GM19025 (cell line): ENCODE measurements at regions not wholly inside any gene's neighbourhood (a gene's known extent, or its start where the extent isn't known, plus 50 kb on each side); places are given as distances from the start of the nearest gene placed in this dataset.
"Not testable (repeated sequence)": the region's sequence is repeated elsewhere in the genome, so short reads cannot be mapped to it uniquely, and the experiment has no call there.

Experiments used
- ATAC-seq: cut with Tn5 transposase; IDR thresholded peaks from one replicate; pipeline ENCODE4 v1.9.1; 2021; ENCODE audit warnings: mild to moderate bottlenecking, low read depth, moderate library complexity; ENCODE audit not compliant: unreplicated experiment

- ATAC-seq, result no peak
These were observed 343.4 kb upstream of the KITLG start for GRCh38 chr12:88923631-88924030.

DNA sequence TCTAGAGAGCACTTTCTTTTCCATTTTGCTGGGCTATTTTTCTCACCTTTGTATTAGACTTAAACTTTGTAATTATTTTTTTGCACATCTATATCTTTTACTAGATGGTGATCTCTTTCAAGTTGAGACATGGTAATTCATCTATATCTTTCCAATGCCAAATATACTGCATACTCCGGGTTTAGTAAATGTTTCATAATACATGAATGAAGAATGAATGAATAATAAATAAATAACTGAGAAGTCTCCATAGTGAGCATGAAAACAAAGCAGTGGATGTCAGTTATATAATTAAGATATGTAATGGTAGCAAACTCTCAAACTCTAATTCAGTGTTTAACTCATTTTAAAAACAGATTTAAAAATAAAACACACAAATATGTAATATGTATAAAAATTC lies 342.5 kb upstream of the KITLG start:
- ATAC-seq, result no peak

DNA sequence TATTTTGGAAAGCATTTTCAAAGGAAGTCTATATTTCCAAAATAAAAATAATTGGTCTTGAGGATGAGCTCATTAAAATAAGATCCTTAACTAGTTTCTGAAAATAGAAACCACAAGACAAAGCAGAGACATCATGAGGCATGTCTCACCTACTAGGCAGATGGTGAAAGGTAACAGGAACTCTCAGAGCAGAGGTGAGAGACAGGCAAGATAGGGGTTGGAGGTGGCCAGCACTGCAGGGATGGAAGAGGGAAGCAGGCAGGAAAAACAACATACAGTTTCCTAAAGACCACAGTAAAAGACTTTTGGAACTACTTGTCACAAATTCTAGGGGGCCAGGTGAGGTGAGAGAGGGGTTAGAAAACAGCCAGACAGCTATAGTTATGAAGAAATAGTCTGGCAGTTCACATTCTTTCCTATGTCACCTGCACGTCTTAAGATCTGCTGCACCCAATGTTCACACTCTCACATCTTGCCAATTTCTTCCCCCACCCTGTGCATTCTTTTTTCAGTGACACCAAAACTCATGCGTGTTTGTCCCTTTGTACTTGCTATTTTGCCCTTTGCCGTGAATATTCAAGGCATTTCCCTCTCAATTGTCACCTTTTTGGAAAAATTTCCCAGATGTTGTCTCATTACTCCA lies 341.7 kb upstream of the KITLG start:
- ATAC-seq, result no peak

- no peak for ATAC-seq
These were observed 341.2 kb upstream of the KITLG start for GRCh38 chr12:88921434-88921833.

GRCh38 chr12:88918161-88918560 lies 337.9 kb upstream of the KITLG start:
- ATAC-seq, result no peak

- ATAC-seq, result no peak
These were observed 334.7 kb upstream of the KITLG start for GRCh38 chr12:88914967-88915366.

GRCh38 chr12:88909510-88909909 lies 329.2 kb upstream of the KITLG start:
- no peak for ATAC-seq

DNA sequence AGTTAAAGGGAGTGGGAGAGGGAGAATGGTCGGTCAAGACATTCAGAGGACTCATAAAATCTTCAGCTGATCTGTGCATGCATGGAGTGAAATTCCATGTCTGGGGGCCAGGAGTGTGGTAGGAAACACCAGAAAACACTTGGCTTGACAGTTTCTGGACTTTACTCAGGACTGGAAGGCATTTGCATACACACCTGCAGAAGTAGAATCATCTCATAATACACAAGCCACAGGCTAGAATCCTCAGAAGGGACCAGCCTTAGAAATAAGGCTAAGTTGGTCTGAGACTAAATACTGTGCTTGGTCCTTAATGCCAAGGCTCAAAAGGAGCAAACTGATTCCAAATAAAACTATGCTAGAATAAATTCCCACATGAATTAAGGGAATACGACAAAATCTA lies 328.1 kb upstream of the KITLG start:
- ATAC-seq, result no peak

- ATAC-seq, result no peak
These were observed 324.4 kb upstream of the KITLG start for GRCh38 chr12:88904705-88905104.

GRCh38 chr12:88903333-88903732 lies 323.1 kb upstream of the KITLG start:
- ATAC-seq, result no peak

DNA sequence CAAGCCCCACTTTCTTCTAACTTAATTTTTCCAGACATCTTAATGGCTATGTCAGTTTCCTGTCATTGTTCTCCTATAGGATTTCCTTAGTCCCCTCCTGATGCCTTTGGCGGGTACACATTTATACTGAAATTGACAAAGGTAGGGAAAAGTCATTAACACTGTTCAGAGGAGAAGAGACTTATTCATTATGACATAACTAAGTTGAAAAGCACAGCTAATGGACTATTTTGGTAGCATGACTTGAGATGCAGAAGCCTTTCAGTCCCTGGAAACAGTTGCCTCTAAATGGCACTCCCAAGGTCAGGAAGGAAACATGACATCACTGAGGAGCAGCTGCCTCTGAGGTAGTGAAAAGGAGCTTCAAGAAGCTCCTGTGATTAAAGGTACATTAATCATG lies 317.5 kb upstream of the KITLG start:
- ATAC-seq, result no peak

DNA sequence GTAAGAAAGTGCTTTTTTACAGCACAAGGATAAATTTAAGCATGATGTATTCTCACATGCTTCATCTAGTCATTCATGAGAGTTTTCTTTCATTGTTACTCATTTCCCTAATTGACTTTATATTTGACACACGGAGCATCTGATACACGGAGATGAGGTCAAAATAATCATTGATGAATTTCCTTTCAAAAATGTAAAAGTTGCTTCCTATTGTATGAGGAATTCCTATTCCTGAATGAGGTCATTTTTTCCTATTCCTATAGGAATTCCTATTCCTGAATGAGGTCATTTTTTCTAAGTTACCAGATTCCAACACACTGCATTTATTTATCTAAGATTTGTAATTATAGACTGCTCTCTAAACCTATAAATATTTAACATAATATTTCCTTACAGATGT lies 316.7 kb upstream of the KITLG start:
- ATAC-seq, result no peak

GRCh38 chr12:88895634-88896033 lies 315.4 kb upstream of the KITLG start:
- no peak for ATAC-seq

DNA sequence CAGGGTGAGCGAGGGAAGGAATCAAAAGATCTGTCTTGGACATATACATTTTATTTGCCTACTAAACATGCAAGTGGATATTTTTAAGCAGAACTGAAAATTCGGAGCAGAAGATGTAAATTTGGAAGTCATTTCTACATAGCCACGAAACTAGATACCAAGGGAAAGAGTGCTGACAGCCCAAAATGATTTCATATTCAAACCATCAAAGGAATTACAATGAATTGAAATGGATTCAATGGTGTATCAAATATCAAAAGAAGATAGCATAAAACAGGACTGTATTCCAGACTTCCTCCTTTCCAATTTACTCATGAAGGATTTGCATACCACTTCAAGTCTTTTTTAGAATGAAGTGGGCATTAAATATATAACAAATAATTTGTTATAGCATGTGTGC lies 313.5 kb upstream of the KITLG start:
- ATAC-seq, result no peak

DNA sequence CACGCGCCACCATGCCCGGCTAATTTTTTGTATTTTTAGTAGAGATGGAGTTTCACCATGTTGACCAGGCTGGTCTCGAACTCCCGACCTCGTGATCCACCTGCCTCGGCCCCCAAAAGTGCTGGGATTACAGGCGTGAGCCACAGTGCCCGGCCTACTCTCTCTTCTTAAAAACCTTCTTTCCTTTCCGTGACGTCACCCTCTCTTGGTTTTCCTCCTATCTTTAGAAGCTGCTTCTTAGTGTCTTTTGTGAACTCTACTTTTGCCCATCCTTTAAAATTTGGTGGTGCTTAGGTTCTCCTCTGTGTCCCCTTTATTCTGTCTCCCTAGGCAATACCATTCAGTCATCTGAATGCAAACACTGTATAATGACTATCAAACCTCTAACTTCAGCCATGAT lies 311.2 kb upstream of the KITLG start:
- ATAC-seq, result not testable (repeated sequence)

- ATAC-seq, result no peak
These were observed 309.2 kb upstream of the KITLG start for GRCh38 chr12:88889326-88890110.

- ATAC-seq, result peak; percentile 84
These were observed 304.3 kb upstream of the KITLG start for GRCh38 chr12:88884600-88884999.

GRCh38 chr12:88882662-88883061 lies 302.4 kb upstream of the KITLG start:
- ATAC-seq, result no peak

DNA sequence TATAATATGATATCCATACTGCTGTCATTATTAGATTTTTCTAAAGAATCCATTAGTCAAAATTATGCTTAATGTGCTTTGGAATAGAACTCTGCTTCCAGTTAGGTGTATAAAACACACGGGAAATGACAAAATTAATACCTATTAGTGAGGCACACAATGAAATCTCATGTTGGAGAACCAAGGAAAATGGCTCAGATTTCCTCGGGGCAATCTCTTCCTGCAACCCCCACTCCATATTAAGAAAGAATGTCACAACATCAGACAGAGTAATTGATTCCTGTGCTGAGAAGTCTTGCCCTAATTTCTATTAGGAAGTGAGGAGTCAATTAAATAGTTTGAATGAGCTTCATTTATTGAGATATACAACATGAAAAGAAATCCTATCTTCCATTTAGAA lies 299.8 kb upstream of the KITLG start:
- no peak for ATAC-seq

DNA sequence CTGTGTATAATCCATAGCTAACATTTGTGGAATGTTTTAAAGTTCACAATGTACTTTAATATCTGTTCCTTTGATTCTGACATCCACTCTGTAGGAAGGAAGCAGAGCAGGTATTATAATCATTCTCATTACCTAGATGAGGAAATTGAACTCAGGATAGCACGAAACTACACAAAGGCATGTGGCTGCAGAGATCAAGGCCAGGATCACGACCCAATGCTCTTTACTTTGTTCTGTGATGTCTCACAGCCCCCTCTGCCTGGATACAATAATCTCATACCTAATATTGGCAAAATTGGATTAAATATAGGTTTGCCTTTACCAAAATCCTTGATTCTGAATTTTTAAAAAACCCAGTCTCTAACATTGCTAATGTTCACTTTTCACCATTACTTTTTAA lies 298.0 kb upstream of the KITLG start:
- no peak for ATAC-seq

DNA sequence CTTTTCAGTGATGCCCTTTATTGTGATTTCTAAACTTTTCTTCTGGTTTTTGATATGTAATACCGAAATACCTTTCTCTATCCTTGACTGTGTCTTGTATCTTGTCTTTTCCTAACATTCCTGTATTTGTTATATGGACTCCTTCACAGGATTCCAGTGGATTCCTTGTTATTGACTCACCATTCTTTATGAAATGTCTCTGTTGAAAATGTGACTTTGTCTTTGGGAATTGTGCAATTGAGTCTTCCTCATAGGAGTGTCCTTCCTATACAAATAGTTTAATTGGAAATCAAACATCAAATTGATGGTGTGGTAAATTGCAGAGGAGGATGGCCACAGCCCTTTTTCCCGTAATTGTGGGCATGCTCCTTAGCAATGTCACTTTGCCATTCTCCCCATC lies 296.6 kb upstream of the KITLG start:
- ATAC-seq, result no peak

- ATAC-seq, result peak; percentile 38
These were observed 289.9 kb upstream of the KITLG start for GRCh38 chr12:88870000-88870737.
